Keratinocyte (primary cell): ENCODE measurements at regions not wholly inside any gene's neighbourhood (a gene's known extent, or its start where the extent isn't known, plus 50 kb on each side); places are given as distances from the start of the nearest gene placed in this dataset.

Experiments
- DNase-seq: peaks from one replicate; pipeline ENCODE4 v3.0.0-alpha.2; 2011; ENCODE audit warnings: low read depth, missing footprints, low spot score
- FAIRE-seq: peaks from 2 replicates; lab custom pipeline; 2011; peaks lifted over from hg19 to GRCh38; lab: Jason Lieb, UNC
- H2AFZ ChIP-seq: 2 replicates; pipeline ENCODE4 v1.6.0; 2012; ENCODE audit warnings: low read length, control low read depth, inconsistent platforms; ENCODE audit not compliant: control insufficient read depth
- H3K27ac ChIP-seq: 2 replicates; pipeline ENCODE4 v1.5.1; 2011; ENCODE audit warnings: low read length; ENCODE audit not compliant: control insufficient read depth, insufficient read depth
- H3K27me3 ChIP-seq: 3 replicates; pipeline ENCODE4 v1.6.0; 2011; ENCODE audit warnings: low read length; ENCODE audit not compliant: control insufficient read depth, insufficient read depth; ENCODE audit errors: extremely low read depth
- H3K36me3 ChIP-seq, 2 experiments: 2 replicates in 1 of 2; 3 replicates in 1 of 2; pipeline ENCODE4 v1.5.1; 2011; ENCODE audit warnings: low read length in 2 of 2, mild to moderate bottlenecking in 1 of 2; ENCODE audit not compliant: control insufficient read depth in 2 of 2, insufficient read depth in 2 of 2; ENCODE audit errors: extremely low read depth in 1 of 2
- H3K4me1 ChIP-seq: 3 replicates; pipeline ENCODE4 v1.5.1; 2011; ENCODE audit warnings: low read length; ENCODE audit not compliant: control insufficient read depth, insufficient read depth; ENCODE audit errors: extremely low read depth
- H3K4me2 ChIP-seq: 3 replicates; pipeline ENCODE4 v1.6.0; 2011; ENCODE audit warnings: low read depth, low read length; ENCODE audit not compliant: control insufficient read depth, insufficient read depth; ENCODE audit errors: extremely low read depth
- H3K4me3 ChIP-seq, 3 experiments: fragments of 200-600 bp in 1 of 3; sonication (generic) in 1 of 3; 2 replicates in 2 of 3; 3 replicates in 1 of 3; pipeline ENCODE4 v1.5.1; 2011 to 2016; ENCODE audit warnings: low read length in 3 of 3, mild to moderate bottlenecking in 3 of 3, control low read depth in 2 of 3, inconsistent platforms in 1 of 3, low read depth in 1 of 3, mixed read lengths in 1 of 3, mixed run types in 1 of 3, moderate library complexity in 1 of 3; ENCODE audit not compliant: control insufficient read depth in 2 of 3, insufficient read depth in 2 of 3; ENCODE audit errors: extremely low read depth in 1 of 3
- H3K79me2 ChIP-seq: 2 replicates; pipeline ENCODE4 v1.6.0; 2012; ENCODE audit warnings: low read length; ENCODE audit not compliant: control insufficient read depth, insufficient read depth
- H3K9ac ChIP-seq: 3 replicates; pipeline ENCODE4 v1.6.0; 2011; ENCODE audit warnings: low read length; ENCODE audit not compliant: control insufficient read depth, insufficient read depth; ENCODE audit errors: extremely low read depth
- H3K9me1 ChIP-seq: 3 replicates; pipeline ENCODE4 v1.6.0; 2011; ENCODE audit warnings: low read length; ENCODE audit not compliant: control insufficient read depth, insufficient read depth; ENCODE audit errors: extremely low read depth
- H3K9me3 ChIP-seq: 2 replicates; pipeline ENCODE4 v1.5.1; 2012; ENCODE audit warnings: low read depth, low read length; ENCODE audit not compliant: control insufficient read depth
- H4K20me1 ChIP-seq: 3 replicates; pipeline ENCODE4 v1.6.0; 2011; ENCODE audit warnings: low read length; ENCODE audit not compliant: control insufficient read depth, insufficient read depth; ENCODE audit errors: extremely low read depth
- CTCF ChIP-seq, 3 experiments: IDR thresholded peaks in 1 of 3; conservative IDR thresholded peaks in 1 of 3; optimal IDR thresholded peaks in 1 of 3; 2 replicates in 2 of 3; 3 replicates in 1 of 3; pipeline versions ENCODE3 to v1.5.1; 2011; ENCODE audit warnings: low read length in 3 of 3, mild to moderate bottlenecking in 3 of 3, moderate library complexity in 2 of 3, control low read depth in 1 of 3, inconsistent platforms in 1 of 3; ENCODE audit not compliant: insufficient read depth in 2 of 3; ENCODE audit errors: extremely low read depth in 1 of 3
- EZH2 ChIP-seq: IDR thresholded peaks from one replicate; pipeline ENCODE4 v1.6.1; 2012; ENCODE audit warnings: inconsistent platforms, mild to moderate bottlenecking, low read length, moderate library complexity
- dilution Hi-C: fragments of 300-500 bp; cut with MboI; formaldehyde crosslinking; loops from one replicate; pipeline ENCODE4 v1.7.0; 2020; ENCODE audit warnings: low sequenced_read_pairs; ENCODE audit not compliant: extremely low pct_ligation_motif_present

DNA sequence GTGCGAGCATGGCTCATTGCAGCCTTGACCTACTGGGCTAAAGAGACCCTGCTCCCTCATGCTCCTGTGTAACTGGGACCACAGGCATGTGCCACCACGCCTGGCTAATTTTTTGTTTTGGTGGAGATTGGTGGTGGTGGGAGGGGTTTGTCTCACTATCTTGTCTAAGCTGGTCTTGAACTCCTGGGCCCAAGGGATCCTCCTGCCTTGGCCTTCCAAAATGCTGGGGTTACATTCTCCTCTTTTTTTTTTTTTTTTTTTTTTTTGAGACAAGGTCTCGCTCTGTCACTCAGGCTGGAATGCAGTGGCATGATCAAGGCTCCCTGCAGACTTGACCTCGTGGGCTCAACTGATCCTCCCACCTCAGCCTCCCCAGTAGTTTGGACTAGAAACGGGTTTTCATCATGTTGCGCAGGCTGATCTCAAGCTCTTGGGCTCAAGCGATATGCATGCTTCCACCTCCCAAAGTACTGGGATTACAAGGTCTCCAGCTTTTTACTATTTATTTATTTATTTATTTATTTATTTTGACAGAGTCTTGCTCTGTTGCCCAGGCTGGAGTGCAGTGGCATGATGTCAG is 238.3 kb downstream of the MYCN start:
- H3K4me2 ChIP-seq: no peak overlapping the region
- H3K27me3 ChIP-seq: no peaks in the 10 kb centered on the region
- TF ChIP-seq EZH2 (no peak), CTCF (optimal IDR thresholded peaks at IDR 0.05 in 1 of 3, IDR thresholded peaks at IDR 0.05 in 1 of 3, conservative IDR thresholded peaks at IDR 0.05 in 1 of 3; ENCODE audit: extremely low read depth in 1 of 3, insufficient read depth in 2 of 3, low read length in 3 of 3) (no peak)
- no peaks in the 10 kb centered on the region for H3K4me1 ChIP-seq
- no peak overlapping the region for H2AFZ ChIP-seq
- DNase-seq (no peak), FAIRE-seq (no peak)
- dilution Hi-C loops: no loop called here
- H3K27ac ChIP-seq: no peak overlapping the region
- H4K20me1 ChIP-seq: no peaks in the 10 kb centered on the region
- H3K4me3 ChIP-seq: no peak overlapping the region
- H3K36me3 ChIP-seq: no peaks in the 10 kb centered on the region
- no peaks in the 10 kb centered on the region for H3K9me3 ChIP-seq
- no peak overlapping the region for H3K9ac ChIP-seq
- no peaks in the 10 kb centered on the region for H3K9me1 ChIP-seq
- H3K79me2 ChIP-seq: no peaks in the 10 kb centered on the region

DNA sequence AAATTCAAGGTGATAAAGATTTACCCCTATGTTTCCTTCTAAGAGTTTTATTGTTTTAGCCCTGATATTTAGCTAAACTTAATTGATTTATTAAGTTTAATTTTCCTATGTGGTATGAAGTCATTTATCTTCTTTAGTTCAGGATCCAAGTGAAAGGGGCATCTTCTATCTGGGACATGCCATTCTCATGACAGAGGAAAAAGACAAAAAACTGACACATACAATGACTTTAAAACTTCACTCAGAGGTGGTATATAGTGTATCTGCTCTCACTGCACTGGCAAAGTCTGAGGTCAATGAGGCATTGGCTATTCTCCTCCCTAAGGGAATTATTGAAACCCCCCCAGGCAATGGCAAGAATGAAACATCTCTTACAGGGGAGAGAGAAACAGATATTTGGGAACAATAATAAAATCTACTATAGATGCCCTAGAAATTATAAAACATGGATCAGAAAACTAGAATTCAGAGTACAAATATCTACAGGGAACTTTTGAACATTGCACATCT is 237.4 kb downstream of the MYCN start:
- H3K4me1 ChIP-seq: no peaks in the 10 kb centered on the region
- H3K4me3 ChIP-seq: no peak overlapping the region
- no peak overlapping the region for H3K27ac ChIP-seq
- no peaks in the 10 kb centered on the region for H3K36me3 ChIP-seq
- H4K20me1 ChIP-seq: no peaks in the 10 kb centered on the region
- DNase-seq (no peak), FAIRE-seq (no peak)
- dilution Hi-C loops: no loop called here
- H3K27me3 ChIP-seq: no peaks in the 10 kb centered on the region
- no peaks in the 10 kb centered on the region for H3K9me3 ChIP-seq
- H3K4me2 ChIP-seq: no peak overlapping the region
- H3K9me1 ChIP-seq: no peaks in the 10 kb centered on the region
- no peaks in the 10 kb centered on the region for H3K79me2 ChIP-seq
- no peak overlapping the region for H2AFZ ChIP-seq
- H3K9ac ChIP-seq: no peak overlapping the region
- TF ChIP-seq CTCF (optimal IDR thresholded peaks at IDR 0.05 in 1 of 3, IDR thresholded peaks at IDR 0.05 in 1 of 3, conservative IDR thresholded peaks at IDR 0.05 in 1 of 3; ENCODE audit: extremely low read depth in 1 of 3, insufficient read depth in 2 of 3, low read length in 3 of 3) (no peak), EZH2 (no peak)
